Kidney epithelial cell (primary cell): ENCODE measurements at regions not wholly inside any gene's neighbourhood (a gene's known extent, or its start where the extent isn't known, plus 50 kb on each side); places are given as distances from the start of the nearest gene placed in this dataset.

Source experiments
- DNase-seq: peaks from one replicate; pipeline ENCODE4 v3.0.0-alpha.2; 2010; ENCODE audit warnings: low read depth
- H3K27me3 ChIP-seq: 2 replicates; pipeline ENCODE4 v1.6.0; 2011; ENCODE audit warnings: low read length; ENCODE audit not compliant: control insufficient read depth, insufficient read depth
- H3K36me3 ChIP-seq: 2 replicates; pipeline ENCODE4 v1.5.1; 2011; ENCODE audit warnings: low read length; ENCODE audit not compliant: control insufficient read depth, insufficient read depth
- H3K4me3 ChIP-seq: 2 replicates; pipeline ENCODE4 v1.5.1; 2011; ENCODE audit warnings: low read depth, mild to moderate bottlenecking, control low read depth, low read length
- CTCF ChIP-seq: IDR thresholded peaks from 2 replicates; pipeline ENCODE4 v1.5.1; 2011; ENCODE audit warnings: mild to moderate bottlenecking, moderate library complexity, low read length, control low read depth, inconsistent platforms; ENCODE audit not compliant: insufficient read depth, poor library complexity, severe bottlenecking

GRCh38 chr20:19826179-19826914 lies 68.3 kb downstream of the RIN2 start:
- Histone ChIP-seq H3K4me3 (no peak overlapping the region), H3K27me3 (no peaks in the 10 kb centered on the region), H3K36me3 (no peaks in the 10 kb centered on the region)
- TF ChIP-seq CTCF, result no peak
- DNase-seq, result no peak

- DNase-seq, result no peak
- H3K4me3 ChIP-seq, result no peak overlapping the region
- no peaks in the 10 kb centered on the region for H3K27me3 ChIP-seq
- H3K36me3 ChIP-seq, result no peaks in the 10 kb centered on the region
- no peak for TF ChIP-seq CTCF
Measured at GRCh38 chr20:19827818-19828217, 69.8 kb downstream of the RIN2 start.

- no peaks in the 10 kb centered on the region for H3K36me3 ChIP-seq
- peak; percentile 52 for TF ChIP-seq CTCF
- no peak overlapping the region for H3K4me3 ChIP-seq
- DNase-seq, result no peak
- no peaks in the 10 kb centered on the region for H3K27me3 ChIP-seq
Measured at GRCh38 chr20:19828232-19828631, 70.2 kb downstream of the RIN2 start.

GRCh38 chr20:19830211-19830785 lies 72.2 kb downstream of the RIN2 start:
- H3K4me3 ChIP-seq, result no peak overlapping the region
- DNase-seq, result no peak
- TF ChIP-seq CTCF, result no peak
- no peaks in the 10 kb centered on the region for H3K36me3 ChIP-seq
- no peaks in the 10 kb centered on the region for H3K27me3 ChIP-seq

- no peak for TF ChIP-seq CTCF
- no peak overlapping the region for H3K4me3 ChIP-seq
- H3K36me3 ChIP-seq, result no peaks in the 10 kb centered on the region
- DNase-seq, result no peak
- H3K27me3 ChIP-seq, result no peaks in the 10 kb centered on the region
Measured at GRCh38 chr20:19832875-19833274, 74.8 kb downstream of the RIN2 start.

GRCh38 chr20:19833395-19833794 lies 75.3 kb downstream of the RIN2 start:
- H3K27me3 ChIP-seq, result no peaks in the 10 kb centered on the region
- H3K36me3 ChIP-seq, result no peaks in the 10 kb centered on the region
- no peak for TF ChIP-seq CTCF
- DNase-seq, result no peak
- H3K4me3 ChIP-seq, result no peak overlapping the region
